HepG2 (cell line): ENCODE measurements at regions not wholly inside any gene's neighbourhood (a gene's known extent, or its start where the extent isn't known, plus 50 kb on each side); places are given as distances from the start of the nearest gene placed in this dataset.

ENCODE experiments used
- ATAC-seq: fragments of 200-7000 bp; cut with Tn5 transposase; 3 replicates; pipeline ENCODE4 v1.9.1; 2020; ENCODE audit warnings: mild to moderate bottlenecking, moderate library complexity
- BruUV-seq: library from RNA; stranded (reverse); fragments of 400-500 nt; replicated peaks from 2 replicates; lab custom pipeline; 2021; lab: Mats Ljungman, UMichigan
- CTCF ChIA-PET: fragments of 300-600 bp; formaldehyde crosslinking; extraction: SDS; loops from one replicate; lab custom pipeline; 2021; ENCODE audit warnings: low total read pairs, inconsistent platforms, low intra/inter-chr PET ratio; lab: Yijun Ruan, JAX
- POLR2A ChIA-PET: fragments of 350-600 bp; sonication (Branson Sonifier 250); formaldehyde crosslinking; loops from one replicate; lab custom pipeline; 2020; ENCODE audit warnings: antibody characterized with exemption, inconsistent platforms; lab: Yijun Ruan, JAX
- DNase-seq: peaks from one replicate; pipeline ENCODE4 v3.0.0-alpha.2; 2015; ENCODE audit warnings: low spot score
- FAIRE-seq: peaks from 3 replicates; lab custom pipeline; 2011; peaks lifted over from hg19 to GRCh38; lab: Jason Lieb, UNC
- H2AFZ ChIP-seq: one replicate; pipeline ENCODE4 v1.6.1; 2011; ENCODE audit warnings: low read length, inconsistent platforms
- H3K27ac ChIP-seq: fragments of 300-600 bp; 3 replicates; pipeline ENCODE4 v1.8.0; 2011; ENCODE audit warnings: mixed run types, mild to moderate bottlenecking, mixed read lengths, low read length, inconsistent platforms; ENCODE audit not compliant: insufficient read depth; ENCODE audit errors: extremely low read length
- H3K27me3 ChIP-seq, 2 experiments: fragments of 200-600 bp in 1 of 2; 2 replicates in 1 of 2; 3 replicates in 1 of 2; pipeline versions ENCODE4 v1.6.0 to v1.8.0; 2011; ENCODE audit warnings: low read length in 2 of 2, mild to moderate bottlenecking in 2 of 2, moderate library complexity in 2 of 2, inconsistent platforms in 1 of 2; ENCODE audit not compliant: insufficient read depth in 2 of 2, control insufficient read depth in 1 of 2
- H3K36me3 ChIP-seq, 2 experiments: fragments of 200-600 bp in 1 of 2; replicated peaks in 1 of 2; 2 replicates in 1 of 2; 3 replicates in 1 of 2; pipeline versions ENCODE4 v1.5.1 to v1.8.0; 2011; ENCODE audit warnings: low read length in 2 of 2, inconsistent platforms in 1 of 2; ENCODE audit not compliant: insufficient read depth in 2 of 2, control insufficient read depth in 1 of 2
- H3K4me1 ChIP-seq: 2 replicates; pipeline ENCODE4 v1.5.1; 2012; ENCODE audit warnings: low read length, inconsistent platforms; ENCODE audit not compliant: insufficient read depth
- H3K4me2 ChIP-seq: 2 replicates; pipeline ENCODE4 v1.6.0; 2011; ENCODE audit warnings: low read depth, low read length, inconsistent platforms
- H3K4me3 ChIP-seq, 3 experiments: fragments of 200-600 bp in 1 of 3; sonication (generic), shearing (Covaris generic) in 1 of 3; replicated peaks in 1 of 3; 2 replicates each; pipeline ENCODE4 v1.5.1; 2011 to 2016; ENCODE audit warnings: low read length in 3 of 3, inconsistent platforms in 2 of 3, low read depth in 2 of 3, mild to moderate bottlenecking in 2 of 3, control low read depth in 1 of 3, mixed read lengths in 1 of 3; ENCODE audit not compliant: insufficient read depth in 1 of 3
- H3K79me2 ChIP-seq: one replicate; pipeline ENCODE4 v1.6.1; 2011; ENCODE audit warnings: low read length, inconsistent platforms; ENCODE audit not compliant: insufficient read depth
- H3K9ac ChIP-seq: 2 replicates; pipeline ENCODE4 v1.6.0; 2011; ENCODE audit warnings: mild to moderate bottlenecking, low read depth, low read length, inconsistent platforms; ENCODE audit not compliant: insufficient read depth
- H3K9me3 ChIP-seq: 2 replicates; pipeline ENCODE4 v1.5.1; 2012; ENCODE audit warnings: mild to moderate bottlenecking, low read length
- H4K20me1 ChIP-seq: 2 replicates; pipeline ENCODE4 v1.6.0; 2011; ENCODE audit warnings: inconsistent platforms, mild to moderate bottlenecking, low read length, moderate library complexity; ENCODE audit not compliant: insufficient read depth
- ATF6 ChIP-seq: sonication (generic); formaldehyde crosslinking; conservative IDR thresholded peaks from 2 replicates; pipeline ENCODE4 v1.4.0; 2020; ENCODE audit warnings: missing genetic modification reagents
- CENPT ChIP-seq: sonication (generic); formaldehyde crosslinking; IDR thresholded peaks from 2 replicates; pipeline ENCODE4 v1.8.0; 2022; ENCODE audit warnings: low read depth, mild to moderate bottlenecking, moderate library complexity, missing genetic modification reagents
- HDAC1 ChIP-seq: sonication (generic); formaldehyde crosslinking; IDR thresholded peaks from 2 replicates; pipeline ENCODE4 v1.5.1; 2020; ENCODE audit warnings: mild to moderate bottlenecking, missing genetic modification reagents
- HNRNPH1 ChIP-seq: fragments of 200-400 bp; formaldehyde crosslinking; optimal IDR thresholded peaks from 2 replicates; pipeline ENCODE3; 2017; ENCODE audit warnings: mild to moderate bottlenecking, low read depth, low read length
- KDM4B ChIP-seq: sonication (generic); formaldehyde crosslinking; IDR thresholded peaks from 2 replicates; pipeline ENCODE4 v1.4.0; 2020; ENCODE audit warnings: missing genetic modification reagents
- PBX2 ChIP-seq: IDR thresholded peaks from 2 replicates; pipeline ENCODE4 v1.6.1; 2016; ENCODE audit warnings: control low read depth
- SIN3A ChIP-seq: IDR thresholded peaks from 2 replicates; pipeline ENCODE4 v1.6.1; 2011; ENCODE audit warnings: low read depth, mild to moderate bottlenecking, control low read depth, low read length, borderline replicate concordance
- SOX5 ChIP-seq: IDR thresholded peaks from 2 replicates; pipeline ENCODE4 v1.6.1; 2016; ENCODE audit warnings: borderline replicate concordance
- SP4 ChIP-seq: sonication (generic); formaldehyde crosslinking; IDR thresholded peaks from 2 replicates; pipeline ENCODE4 v1.8.1; 2023; ENCODE audit warnings: mild to moderate bottlenecking, missing genetic modification reagents
- TEAD3 ChIP-seq: optimal IDR thresholded peaks from 2 replicates; pipeline ENCODE3; 2016; ENCODE audit warnings: borderline replicate concordance
- ZNF256 ChIP-seq: sonication (generic); formaldehyde crosslinking; conservative IDR thresholded peaks from 2 replicates; pipeline ENCODE4 v1.4.0; 2020; ENCODE audit warnings: missing genetic modification reagents
- ZNF282 ChIP-seq: fragments of 450-650 bp; IDR thresholded peaks from 2 replicates; pipeline ENCODE4 v1.6.1; 2018; ENCODE audit not compliant: partially characterized antibody
- ZNF841 ChIP-seq: sonication (generic); formaldehyde crosslinking; IDR thresholded peaks from 2 replicates; pipeline ENCODE4 v1.8.1; 2023; ENCODE audit warnings: missing genetic modification reagents, borderline replicate concordance
- WGBS: methylation state at CpG from one replicate; pipeline ENCODE4 v1.1.6; 2017; ENCODE audit warnings: low lambda C conversion rate; 5-methylcytosine and 5-hydroxymethylcytosine counted together
- in situ Hi-C: cut with HindIII; loops from 2 replicates; pipeline ENCODE4 v1.10.0; 2017; ENCODE audit warnings: low pct_unique_long_range_greater_than_20kb; ENCODE audit not compliant: extremely low pct_ligation_motif_present
- intact Hi-C: fragments of 100-400 bp; cut with micrococcal nuclease; formaldehyde crosslinking; loops from one replicate; pipeline ENCODE4 v1.10.0; 2022; ENCODE audit not compliant: unreplicated experiment
- TF ChIP-seq, protein P1 (sequence below): sonication (generic); formaldehyde crosslinking; IDR thresholded peaks from 2 replicates; pipeline ENCODE4 v1.8.0; 2022; ENCODE audit warnings: missing genetic modification reagents, mild to moderate bottlenecking, inconsistent platforms, borderline replicate concordance
- TF ChIP-seq, protein P2 (sequence below): sonication (generic); formaldehyde crosslinking; IDR thresholded peaks from 2 replicates; pipeline ENCODE4 v1.4.0; 2020; ENCODE audit warnings: missing genetic modification reagents, borderline replicate concordance
- TF ChIP-seq, protein P3 (sequence below): sonication (generic); formaldehyde crosslinking; IDR thresholded peaks from 2 replicates; pipeline ENCODE4 v1.5.0; 2020; ENCODE audit warnings: mild to moderate bottlenecking, missing genetic modification reagents, borderline replicate concordance

GRCh38 chr21:14740116-14740515 is 194.0 kb upstream of the SAMSN1 start:
- Histone ChIP-seq H3K9ac (no peak overlapping the region), H3K27me3 (no peaks in the 10 kb centered on the region), H3K36me3 (no peaks in the 10 kb centered on the region), H2AFZ (no peak overlapping the region), H3K9me3 (no peaks in the 10 kb centered on the region), H3K4me1 (no peaks in the 10 kb centered on the region), H3K79me2 (no peaks in the 10 kb centered on the region), H3K4me3 (no peak overlapping the region), H3K27ac (no peak overlapping the region), H4K20me1 (no peaks in the 10 kb centered on the region), H3K4me2 (no peak overlapping the region)
- 0% methylated on average over 3 of the region's 3 CpGs for WGBS
- no peak for ATAC-seq
- no peak for FAIRE-seq
- CTCF ChIA-PET, result no interaction called here
- in situ Hi-C loops, result no loop called here
- intact Hi-C loops, result no loop called here
- no TSS peak for BruUV-seq
- no peak for DNase-seq
- POLR2A ChIA-PET, result no interaction called here
- no peak for TF ChIP-seq TEAD3 (CRISPR knock-in tag)
- no peak for TF ChIP-seq ZNF282
- TF ChIP-seq CENPT (CRISPR knock-in tag), result no peak
- TF ChIP-seq, protein P1, sequence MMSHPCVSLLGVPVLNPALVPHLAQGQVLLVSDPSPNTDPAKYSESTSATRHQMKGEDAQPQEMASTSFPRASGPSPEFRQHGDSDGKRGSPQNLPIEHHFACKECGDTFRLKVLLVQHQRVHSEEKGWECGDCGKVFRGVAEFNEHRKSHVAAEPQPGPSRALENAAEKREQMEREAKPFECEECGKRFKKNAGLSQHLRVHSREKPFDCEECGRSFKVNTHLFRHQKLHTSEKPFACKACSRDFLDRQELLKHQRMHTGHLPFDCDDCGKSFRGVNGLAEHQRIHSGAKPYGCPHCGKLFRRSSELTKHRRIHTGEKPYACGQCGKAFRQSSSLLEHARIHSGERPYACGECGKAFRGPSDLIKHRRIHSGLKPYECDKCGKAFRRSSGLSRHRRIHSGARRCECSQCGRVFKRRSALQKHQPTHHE (CRISPR knock-in tag), result no peak
- TF ChIP-seq PBX2 (CRISPR knock-in tag), result no peak
- TF ChIP-seq KDM4B (CRISPR knock-in tag), result no peak
- TF ChIP-seq SOX5 (CRISPR knock-in tag), result no peak
- TF ChIP-seq ZNF256, result no peak
- no peak for TF ChIP-seq ATF6
- no peak for TF ChIP-seq SIN3A
- TF ChIP-seq ZNF841, result no peak
- TF ChIP-seq, protein P2, sequence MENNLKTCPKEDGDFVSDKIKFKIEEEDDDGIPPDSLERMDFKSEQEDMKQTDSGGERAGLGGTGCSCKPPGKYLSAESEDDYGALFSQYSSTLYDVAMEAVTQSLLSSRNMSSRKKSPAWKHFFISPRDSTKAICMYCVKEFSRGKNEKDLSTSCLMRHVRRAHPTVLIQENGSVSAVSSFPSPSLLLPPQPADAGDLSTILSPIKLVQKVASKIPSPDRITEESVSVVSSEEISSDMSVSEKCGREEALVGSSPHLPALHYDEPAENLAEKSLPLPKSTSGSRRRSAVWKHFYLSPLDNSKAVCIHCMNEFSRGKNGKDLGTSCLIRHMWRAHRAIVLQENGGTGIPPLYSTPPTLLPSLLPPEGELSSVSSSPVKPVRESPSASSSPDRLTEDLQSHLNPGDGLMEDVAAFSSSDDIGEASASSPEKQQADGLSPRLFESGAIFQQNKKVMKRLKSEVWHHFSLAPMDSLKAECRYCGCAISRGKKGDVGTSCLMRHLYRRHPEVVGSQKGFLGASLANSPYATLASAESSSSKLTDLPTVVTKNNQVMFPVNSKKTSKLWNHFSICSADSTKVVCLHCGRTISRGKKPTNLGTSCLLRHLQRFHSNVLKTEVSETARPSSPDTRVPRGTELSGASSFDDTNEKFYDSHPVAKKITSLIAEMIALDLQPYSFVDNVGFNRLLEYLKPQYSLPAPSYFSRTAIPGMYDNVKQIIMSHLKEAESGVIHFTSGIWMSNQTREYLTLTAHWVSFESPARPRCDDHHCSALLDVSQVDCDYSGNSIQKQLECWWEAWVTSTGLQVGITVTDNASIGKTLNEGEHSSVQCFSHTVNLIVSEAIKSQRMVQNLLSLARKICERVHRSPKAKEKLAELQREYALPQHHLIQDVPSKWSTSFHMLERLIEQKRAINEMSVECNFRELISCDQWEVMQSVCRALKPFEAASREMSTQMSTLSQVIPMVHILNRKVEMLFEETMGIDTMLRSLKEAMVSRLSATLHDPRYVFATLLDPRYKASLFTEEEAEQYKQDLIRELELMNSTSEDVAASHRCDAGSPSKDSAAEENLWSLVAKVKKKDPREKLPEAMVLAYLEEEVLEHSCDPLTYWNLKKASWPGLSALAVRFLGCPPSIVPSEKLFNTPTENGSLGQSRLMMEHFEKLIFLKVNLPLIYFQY (CRISPR knock-in tag), result no peak
- TF ChIP-seq, protein P3, sequence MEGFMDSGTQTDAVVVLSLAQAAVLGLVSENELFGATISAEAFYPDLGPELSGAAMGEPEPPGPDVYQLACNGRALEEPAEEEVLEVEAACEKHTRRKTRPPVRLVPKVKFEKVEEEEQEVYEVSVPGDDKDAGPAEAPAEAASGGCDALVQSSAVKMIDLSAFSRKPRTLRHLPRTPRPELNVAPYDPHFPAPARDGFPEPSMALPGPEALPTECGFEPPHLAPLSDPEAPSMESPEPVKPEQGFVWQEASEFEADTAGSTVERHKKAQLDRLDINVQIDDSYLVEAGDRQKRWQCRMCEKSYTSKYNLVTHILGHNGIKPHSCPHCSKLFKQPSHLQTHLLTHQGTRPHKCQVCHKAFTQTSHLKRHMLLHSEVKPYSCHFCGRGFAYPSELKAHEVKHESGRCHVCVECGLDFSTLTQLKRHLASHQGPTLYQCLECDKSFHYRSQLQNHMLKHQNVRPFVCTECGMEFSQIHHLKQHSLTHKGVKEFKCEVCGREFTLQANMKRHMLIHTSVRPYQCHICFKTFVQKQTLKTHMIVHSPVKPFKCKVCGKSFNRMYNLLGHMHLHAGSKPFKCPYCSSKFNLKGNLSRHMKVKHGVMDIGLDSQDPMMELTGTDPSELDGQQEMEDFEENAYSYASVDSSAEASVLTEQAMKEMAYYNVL (CRISPR knock-in tag), result no peak
- no peak for TF ChIP-seq HNRNPH1
- no peak for TF ChIP-seq HDAC1 (CRISPR knock-in tag)
- no peak for TF ChIP-seq SP4 (CRISPR knock-in tag)
